ENCODE measurements at regions not wholly inside any gene's neighbourhood (a gene's known extent, or its start where the extent isn't known, plus 50 kb on each side); places are given as distances from the start of the nearest gene placed in this dataset.

- Histone ChIP-seq H3K4me3 (ENCODE audit: low read depth in 1 of 3, low read length in 3 of 3) (no peak overlapping the region), H3K27ac (ENCODE audit: low read depth in 1 of 3, low read length in 2 of 3) (no peak overlapping the region), H3K4me1 (ENCODE audit: control insufficient read depth in 3 of 3, insufficient read depth in 2 of 3, low read depth in 1 of 3, low read length in 2 of 3) (no peaks in the 10 kb centered on the region), H3K27me3 (ENCODE audit: control insufficient read depth in 3 of 3, insufficient read depth in 3 of 3, low read length in 3 of 3) (no peaks in the 10 kb centered on the region), H3K36me3 (ENCODE audit: control insufficient read depth in 3 of 3, insufficient read depth in 2 of 3, low read depth in 1 of 3, low read length in 3 of 3) (no peaks in the 10 kb centered on the region), H3K9me3 (ENCODE audit: control insufficient read depth in 2 of 2, insufficient read depth in 1 of 2, low read depth in 1 of 2, low read length in 1 of 2) (no peaks in the 10 kb centered on the region)
- FAIRE-seq (no peak), DNase-seq (no peak)
- WGBS, 3 donors: 91 to 96% (median 93%) methylated on average over 7 of the region's 7 CpGs
Measured at GRCh38 chr21:26394341-26394740, 178.7 kb downstream of the CYYR1 start.

DNA sequence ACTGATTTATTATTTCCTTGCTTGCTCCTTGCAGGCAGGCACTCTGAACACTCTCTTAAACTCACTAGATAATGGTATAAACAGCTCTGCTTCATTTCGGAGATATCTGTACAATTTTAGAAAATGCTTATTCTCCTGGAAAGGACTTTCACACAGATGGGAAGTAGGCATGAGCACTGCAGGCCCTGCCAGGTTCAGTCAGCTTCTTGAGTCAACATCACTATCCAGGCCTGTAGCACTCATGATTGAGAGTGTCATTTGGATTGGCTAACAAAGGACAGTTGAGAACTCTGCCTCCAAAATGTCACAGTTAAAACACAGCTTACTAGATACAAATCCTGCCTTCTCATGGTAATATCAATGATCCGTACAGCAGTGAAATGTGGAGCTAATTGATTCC is 181.9 kb downstream of the CYYR1 start:
- FAIRE-seq (no peak), DNase-seq (no peak)
- no peaks in the 10 kb centered on the region for H3K4me1 ChIP-seq (ENCODE audit: control insufficient read depth in 3 of 3, insufficient read depth in 2 of 3, low read depth in 1 of 3, low read length in 2 of 3)
- H3K27me3 ChIP-seq (ENCODE audit: control insufficient read depth in 3 of 3, insufficient read depth in 3 of 3, low read length in 3 of 3): no peaks in the 10 kb centered on the region
- WGBS, 3 donors: 80 to 86% (median 80%) methylated on average over 2 of the region's 2 CpGs
- H3K27ac ChIP-seq (ENCODE audit: low read depth in 1 of 3, low read length in 2 of 3): no peak overlapping the region
- H3K4me3 ChIP-seq (ENCODE audit: low read depth in 1 of 3, low read length in 3 of 3): no peak overlapping the region
- peaks cover 0 to 3% of the 10 kb centered on the region in 2 donors for H3K9me3 ChIP-seq (ENCODE audit: control insufficient read depth in 2 of 2, insufficient read depth in 1 of 2, low read depth in 1 of 2, low read length in 1 of 2)
- H3K36me3 ChIP-seq (ENCODE audit: control insufficient read depth in 3 of 3, insufficient read depth in 2 of 3, low read depth in 1 of 3, low read length in 3 of 3): no peaks in the 10 kb centered on the region

- Histone ChIP-seq H3K4me1 (ENCODE audit: control insufficient read depth in 3 of 3, insufficient read depth in 2 of 3, low read depth in 1 of 3, low read length in 2 of 3) (no peaks in the 10 kb centered on the region), H3K9me3 (ENCODE audit: control insufficient read depth in 2 of 2, insufficient read depth in 1 of 2, low read depth in 1 of 2, low read length in 1 of 2) (peaks cover 0 to 3% of the 10 kb centered on the region in 2 donors), H3K4me3 (ENCODE audit: low read depth in 1 of 3, low read length in 3 of 3) (no peak overlapping the region), H3K36me3 (ENCODE audit: control insufficient read depth in 3 of 3, insufficient read depth in 2 of 3, low read depth in 1 of 3, low read length in 3 of 3) (no peaks in the 10 kb centered on the region), H3K27ac (ENCODE audit: low read depth in 1 of 3, low read length in 2 of 3) (no peak overlapping the region), H3K27me3 (ENCODE audit: control insufficient read depth in 3 of 3, insufficient read depth in 3 of 3, low read length in 3 of 3) (no peaks in the 10 kb centered on the region)
- 38 to 43% (median 40%) methylated on average over 6 of the region's 6 CpGs for WGBS, 3 donors
- DNase-seq (no peak), FAIRE-seq (no peak)
Measured at GRCh38 chr21:26389971-26390641, 183.0 kb downstream of the CYYR1 start.

DNA sequence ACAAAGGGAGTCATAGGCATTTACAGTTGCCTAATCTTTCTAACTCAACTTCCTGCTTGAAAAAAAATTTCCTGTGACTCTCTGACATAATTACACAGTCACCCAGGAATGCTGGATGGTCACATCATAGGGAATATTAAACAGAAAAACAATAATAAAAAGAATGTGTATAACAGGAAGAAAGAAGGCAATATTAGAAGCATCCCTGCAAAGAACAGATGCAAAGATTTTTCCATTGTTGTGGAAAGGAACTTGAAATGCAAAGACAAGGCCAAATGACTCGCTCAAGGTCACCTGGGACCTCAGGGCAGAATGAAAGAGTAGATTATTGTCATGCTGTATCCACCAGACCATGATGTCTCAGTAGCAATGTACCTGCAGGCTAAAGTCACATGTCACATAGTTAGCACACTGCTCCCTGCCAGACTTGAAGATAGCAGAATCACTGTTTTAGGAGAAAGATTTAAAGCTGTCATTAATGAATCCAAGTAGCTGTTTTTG is 184.3 kb downstream of the CYYR1 start:
- no peaks in the 10 kb centered on the region for H3K4me1 ChIP-seq (ENCODE audit: control insufficient read depth in 3 of 3, insufficient read depth in 2 of 3, low read depth in 1 of 3, low read length in 2 of 3)
- H3K4me3 ChIP-seq (ENCODE audit: low read depth in 1 of 3, low read length in 3 of 3): no peak overlapping the region
- WGBS, 3 donors: 47 to 87% (median 70%) methylated on average over 1 of the region's 1 CpG
- peaks cover 0 to 3% of the 10 kb centered on the region in 2 donors for H3K9me3 ChIP-seq (ENCODE audit: control insufficient read depth in 2 of 2, insufficient read depth in 1 of 2, low read depth in 1 of 2, low read length in 1 of 2)
- no peaks in the 10 kb centered on the region for H3K27me3 ChIP-seq (ENCODE audit: control insufficient read depth in 3 of 3, insufficient read depth in 3 of 3, low read length in 3 of 3)
- DNase-seq (no peak), FAIRE-seq (no peak)
- no peak overlapping the region for H3K27ac ChIP-seq (ENCODE audit: low read depth in 1 of 3, low read length in 2 of 3)
- H3K36me3 ChIP-seq (ENCODE audit: control insufficient read depth in 3 of 3, insufficient read depth in 2 of 3, low read depth in 1 of 3, low read length in 3 of 3): no peaks in the 10 kb centered on the region

DNA sequence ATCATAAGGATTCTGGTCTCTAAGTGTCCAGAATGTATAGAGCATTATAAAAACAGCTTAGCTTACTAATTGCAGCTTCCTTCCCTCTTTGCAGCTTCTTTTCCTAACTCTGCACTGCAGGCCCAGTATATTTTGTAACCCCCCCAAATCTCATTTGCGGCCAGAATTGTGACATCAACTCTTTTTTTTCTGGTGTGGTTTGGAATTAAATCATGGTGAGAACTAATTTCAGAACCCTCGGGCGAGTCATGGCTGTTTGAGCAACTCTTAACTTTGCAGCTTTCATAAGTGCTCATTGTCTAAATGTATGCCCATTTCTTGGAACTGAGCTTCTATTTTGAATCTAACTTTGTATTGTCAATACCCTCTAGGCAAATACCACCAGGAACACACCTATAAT is 187.4 kb downstream of the CYYR1 start:
- no peak for FAIRE-seq
- Histone ChIP-seq H3K4me1 (ENCODE audit: control insufficient read depth in 3 of 3, insufficient read depth in 2 of 3, low read depth in 1 of 3, low read length in 2 of 3) (no peaks in the 10 kb centered on the region), H3K9me3 (ENCODE audit: control insufficient read depth in 2 of 2, insufficient read depth in 1 of 2, low read depth in 1 of 2, low read length in 1 of 2) (peaks cover 0 to 3% of the 10 kb centered on the region in 2 donors), H3K27ac (ENCODE audit: low read depth in 1 of 3, low read length in 2 of 3) (no peak overlapping the region), H3K4me3 (ENCODE audit: low read depth in 1 of 3, low read length in 3 of 3) (no peak overlapping the region), H3K36me3 (ENCODE audit: control insufficient read depth in 3 of 3, insufficient read depth in 2 of 3, low read depth in 1 of 3, low read length in 3 of 3) (no peaks in the 10 kb centered on the region), H3K27me3 (ENCODE audit: control insufficient read depth in 3 of 3, insufficient read depth in 3 of 3, low read length in 3 of 3) (peaks cover 0 to 2% (median 0%) of the 10 kb centered on the region in 3 donors)
- 80 to 85% (median 84%) methylated on average over 3 of the region's 3 CpGs for WGBS, 3 donors
- no peak for DNase-seq

DNA sequence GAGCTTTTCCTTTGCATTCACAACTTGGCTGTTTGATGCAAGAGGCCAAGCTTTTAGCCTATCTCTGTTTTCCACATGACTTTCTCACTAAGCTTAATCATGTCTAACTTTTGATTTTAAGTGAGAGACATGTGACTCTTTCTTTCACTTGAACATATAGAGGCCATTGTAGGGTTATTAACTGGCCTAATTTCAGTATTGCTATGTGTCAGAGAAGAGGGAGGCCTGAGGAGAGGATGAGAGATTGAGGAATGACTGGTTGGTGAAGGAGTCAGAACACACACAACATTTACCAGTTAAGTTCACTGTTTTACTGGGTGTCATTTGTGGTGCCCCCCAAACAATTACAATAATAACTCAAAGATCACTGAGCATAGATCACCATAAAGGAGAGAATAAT is 193.5 kb downstream of the CYYR1 start:
- peaks cover 0 to 2% (median 0%) of the 10 kb centered on the region in 3 donors for H3K27me3 ChIP-seq (ENCODE audit: control insufficient read depth in 3 of 3, insufficient read depth in 3 of 3, low read length in 3 of 3)
- DNase-seq (no peak), FAIRE-seq (no peak)
- H3K9me3 ChIP-seq (ENCODE audit: control insufficient read depth in 2 of 2, insufficient read depth in 1 of 2, low read depth in 1 of 2, low read length in 1 of 2): peaks cover 0 to 2% of the 10 kb centered on the region in 2 donors
- H3K36me3 ChIP-seq (ENCODE audit: control insufficient read depth in 3 of 3, insufficient read depth in 2 of 3, low read depth in 1 of 3, low read length in 3 of 3): no peaks in the 10 kb centered on the region
- no peak overlapping the region for H3K27ac ChIP-seq (ENCODE audit: low read depth in 1 of 3, low read length in 2 of 3)
- no peaks in the 10 kb centered on the region for H3K4me1 ChIP-seq (ENCODE audit: control insufficient read depth in 3 of 3, insufficient read depth in 2 of 3, low read depth in 1 of 3, low read length in 2 of 3)
- H3K4me3 ChIP-seq (ENCODE audit: low read depth in 1 of 3, low read length in 3 of 3): no peak overlapping the region

DNA sequence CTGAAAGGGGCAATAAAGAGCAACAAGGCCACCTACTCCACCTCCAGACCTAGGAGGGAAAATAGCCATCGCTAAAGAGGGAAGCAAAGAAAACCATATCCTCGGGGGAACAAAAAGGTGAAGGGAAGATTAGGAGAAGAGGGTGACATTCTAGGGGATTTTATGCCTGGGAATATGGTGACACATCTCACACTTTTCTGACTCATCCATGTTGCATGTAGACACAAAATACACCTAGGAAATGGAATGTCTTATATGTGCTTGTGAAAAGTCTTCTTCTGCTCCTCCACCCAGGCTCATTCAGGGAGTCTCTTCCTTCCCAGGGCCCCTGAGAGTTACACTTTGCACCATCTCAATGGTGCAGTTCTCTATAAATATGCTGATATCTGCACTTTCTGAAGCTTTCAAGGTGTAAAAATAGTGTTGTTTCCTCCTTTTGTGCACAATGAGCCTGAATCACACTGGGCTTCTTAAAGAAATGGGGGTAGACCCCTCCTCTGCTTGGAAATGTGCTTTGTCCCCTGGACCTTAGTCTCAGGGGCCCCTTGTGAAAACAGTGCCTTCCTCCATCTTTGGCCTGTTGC is 195.9 kb downstream of the CYYR1 start:
- Histone ChIP-seq H3K4me3 (ENCODE audit: low read depth in 1 of 3, low read length in 3 of 3) (no peak overlapping the region), H3K36me3 (ENCODE audit: control insufficient read depth in 3 of 3, insufficient read depth in 2 of 3, low read depth in 1 of 3, low read length in 3 of 3) (no peaks in the 10 kb centered on the region), H3K27me3 (ENCODE audit: control insufficient read depth in 3 of 3, insufficient read depth in 3 of 3, low read length in 3 of 3) (no peaks in the 10 kb centered on the region), H3K27ac (ENCODE audit: low read depth in 1 of 3, low read length in 2 of 3) (no peak overlapping the region), H3K9me3 (ENCODE audit: control insufficient read depth in 2 of 2, insufficient read depth in 1 of 2, low read depth in 1 of 2, low read length in 1 of 2) (peaks cover 0 to 2% of the 10 kb centered on the region in 2 donors), H3K4me1 (ENCODE audit: control insufficient read depth in 3 of 3, insufficient read depth in 2 of 3, low read depth in 1 of 3, low read length in 2 of 3) (no peaks in the 10 kb centered on the region)
- DNase-seq: peak in 1 of 2 donors; percentile 4
- WGBS, 3 donors: 96 to 97% (median 96%) methylated on average over 2 of the region's 2 CpGs
- no peak for FAIRE-seq

DNA sequence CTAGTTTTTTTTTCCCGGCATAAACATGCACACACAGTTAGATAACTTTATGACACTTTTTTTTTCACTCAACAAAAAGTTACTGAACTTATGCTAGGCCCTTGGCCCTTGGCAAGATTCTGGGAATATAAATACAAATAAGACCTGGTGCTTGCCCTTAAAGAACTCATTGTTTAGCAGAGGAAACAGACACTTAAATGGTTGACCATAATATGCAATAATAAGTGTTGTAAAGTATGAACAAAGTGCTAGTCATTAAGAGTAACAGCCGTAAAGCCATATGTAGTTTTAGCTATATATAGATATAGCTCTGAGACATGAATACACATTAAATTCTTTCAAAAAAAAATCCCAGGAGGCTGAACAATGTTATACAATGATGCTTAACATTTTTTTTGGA is 198.3 kb downstream of the CYYR1 start:
- Histone ChIP-seq H3K9me3 (ENCODE audit: control insufficient read depth in 2 of 2, insufficient read depth in 1 of 2, low read depth in 1 of 2, low read length in 1 of 2) (peaks cover 0 to 2% of the 10 kb centered on the region in 2 donors), H3K36me3 (ENCODE audit: control insufficient read depth in 3 of 3, insufficient read depth in 2 of 3, low read depth in 1 of 3, low read length in 3 of 3) (no peaks in the 10 kb centered on the region), H3K27me3 (ENCODE audit: control insufficient read depth in 3 of 3, insufficient read depth in 3 of 3, low read length in 3 of 3) (no peaks in the 10 kb centered on the region), H3K27ac (ENCODE audit: low read depth in 1 of 3, low read length in 2 of 3) (no peak overlapping the region), H3K4me3 (ENCODE audit: low read depth in 1 of 3, low read length in 3 of 3) (no peak overlapping the region), H3K4me1 (ENCODE audit: control insufficient read depth in 3 of 3, insufficient read depth in 2 of 3, low read depth in 1 of 3, low read length in 2 of 3) (no peaks in the 10 kb centered on the region)
- no peak for DNase-seq
- WGBS, 3 donors: 21 to 38% (median 35%) methylated on average over 2 of the region's 2 CpGs
- no peak for FAIRE-seq
